Muscle layer of colon (tissue), 2 donors: ENCODE measurements at regions not wholly inside any gene's neighbourhood (a gene's known extent, or its start where the extent isn't known, plus 50 kb on each side); places are given as distances from the start of the nearest gene placed in this dataset.
A peak's percentile ranks its signal among the peaks of the same experiment; 100 is the strongest.

ENCODE experiments used
- H3K27ac ChIP-seq: one replicate; pipeline ENCODE4 v1.7.0; 2013; ENCODE audit warnings: low read depth, mild to moderate bottlenecking, low read length, moderate library complexity
- H3K27me3 ChIP-seq, 2 donors: one replicate each; pipeline ENCODE4 v1.7.0; 2013; ENCODE audit warnings: low read length in 2 of 2, mild to moderate bottlenecking in 2 of 2; ENCODE audit not compliant: insufficient read depth in 2 of 2, control insufficient read depth in 1 of 2
- H3K36me3 ChIP-seq: one replicate; pipeline ENCODE4 v1.7.0; 2013; ENCODE audit warnings: mild to moderate bottlenecking, low read length; ENCODE audit not compliant: insufficient read depth
- H3K4me1 ChIP-seq: one replicate; pipeline ENCODE4 v1.7.0; 2013; ENCODE audit warnings: mild to moderate bottlenecking, low read length; ENCODE audit not compliant: insufficient read depth
- H3K4me3 ChIP-seq, 2 donors: one replicate each; pipeline ENCODE4 v1.7.0; 2013; ENCODE audit warnings: low read length in 2 of 2, low read depth in 1 of 2, mild to moderate bottlenecking in 1 of 2, moderate library complexity in 1 of 2
- H3K9ac ChIP-seq: one replicate; pipeline ENCODE4 v1.7.0; 2013; ENCODE audit warnings: low read length
- H3K9me3 ChIP-seq: one replicate; pipeline ENCODE4 v1.7.0; 2013; ENCODE audit warnings: mild to moderate bottlenecking, low read length
- donor health status: abdominal sarcoma.
- donor health status: Adenocarcinoma of cecum.

- peak overlapping the region in 1 of 2 donors; percentile 44 for H3K4me3 ChIP-seq
Observed at GRCh38 chr16:14002416-14002990, 68.6 kb upstream of the MRTFB start.

GRCh38 chr16:14003074-14003570 lies 68.0 kb upstream of the MRTFB start:
- Histone ChIP-seq H3K4me1 (peaks cover 6% of the 10 kb centered on the region), H3K27me3 (no peaks in the 10 kb centered on the region), H3K4me3 (peak overlapping the region in 1 of 2 donors; percentile 44), H3K9ac (peak overlapping the region; percentile 30), H3K27ac (no peak overlapping the region), H3K9me3 (no peaks in the 10 kb centered on the region), H3K36me3 (no peaks in the 10 kb centered on the region)

More at GRCh38 chr16:14002416-14002990, 68.6 kb upstream of the MRTFB start:
- Histone ChIP-seq H3K27me3 (no peaks in the 10 kb centered on the region), H3K27ac (no peak overlapping the region), H3K36me3 (no peaks in the 10 kb centered on the region), H3K9me3 (no peaks in the 10 kb centered on the region), H3K4me1 (peaks cover 6% of the 10 kb centered on the region), H3K9ac (peak overlapping the region; percentile 30)

- Histone ChIP-seq H3K9me3 (no peaks in the 10 kb centered on the region), H3K9ac (no peak overlapping the region), H3K4me3 (no peak overlapping the region), H3K27ac (no peak overlapping the region), H3K27me3 (no peaks in the 10 kb centered on the region), H3K4me1 (peaks cover 6% of the 10 kb centered on the region), H3K36me3 (no peaks in the 10 kb centered on the region)
Observed at GRCh38 chr16:14004031-14004728, 66.9 kb upstream of the MRTFB start.

GRCh38 chr16:14004729-14005315 lies 66.3 kb upstream of the MRTFB start:
- Histone ChIP-seq H3K27ac (no peak overlapping the region), H3K9me3 (no peaks in the 10 kb centered on the region), H3K27me3 (no peaks in the 10 kb centered on the region), H3K4me3 (no peak overlapping the region), H3K36me3 (no peaks in the 10 kb centered on the region), H3K4me1 (peaks cover 6% of the 10 kb centered on the region), H3K9ac (no peak overlapping the region)

- Histone ChIP-seq H3K27ac (no peak overlapping the region), H3K4me1 (peaks cover 6% of the 10 kb centered on the region), H3K9ac (no peak overlapping the region), H3K4me3 (no peak overlapping the region), H3K36me3 (no peaks in the 10 kb centered on the region), H3K9me3 (no peaks in the 10 kb centered on the region), H3K27me3 (no peaks in the 10 kb centered on the region)
Observed at GRCh38 chr16:14005335-14005734, 65.8 kb upstream of the MRTFB start.

- H3K36me3 ChIP-seq = no peaks in the 10 kb centered on the region
- no peaks in the 10 kb centered on the region for H3K9me3 ChIP-seq
- no peaks in the 10 kb centered on the region for H3K27me3 ChIP-seq
- no peak overlapping the region for H3K4me3 ChIP-seq
- no peak overlapping the region for H3K27ac ChIP-seq
- no peak overlapping the region for H3K9ac ChIP-seq
- H3K4me1 ChIP-seq = peaks cover 5% of the 10 kb centered on the region
Observed at GRCh38 chr16:14007450-14007849, 63.7 kb upstream of the MRTFB start.

- no peak overlapping the region for H3K4me3 ChIP-seq
Observed at GRCh38 chr16:14011001-14011400, 60.1 kb upstream of the MRTFB start.

GRCh38 chr16:14011846-14012245 lies 59.3 kb upstream of the MRTFB start:
- Histone ChIP-seq H3K4me3 (no peak overlapping the region), H3K4me1 (no peaks in the 10 kb centered on the region), H3K9me3 (no peaks in the 10 kb centered on the region), H3K36me3 (no peaks in the 10 kb centered on the region), H3K27me3 (no peaks in the 10 kb centered on the region), H3K9ac (no peak overlapping the region), H3K27ac (no peak overlapping the region)

More at GRCh38 chr16:14011001-14011400, 60.1 kb upstream of the MRTFB start:
- no peaks in the 10 kb centered on the region for H3K4me1 ChIP-seq
- H3K27me3 ChIP-seq = no peaks in the 10 kb centered on the region
- no peaks in the 10 kb centered on the region for H3K9me3 ChIP-seq
- no peak overlapping the region for H3K9ac ChIP-seq
- no peak overlapping the region for H3K27ac ChIP-seq
- no peaks in the 10 kb centered on the region for H3K36me3 ChIP-seq

- Histone ChIP-seq H3K4me3 (no peak overlapping the region), H3K36me3 (no peaks in the 10 kb centered on the region), H3K27me3 (no peaks in the 10 kb centered on the region), H3K9me3 (no peaks in the 10 kb centered on the region), H3K27ac (no peak overlapping the region), H3K4me1 (no peaks in the 10 kb centered on the region), H3K9ac (no peak overlapping the region)
Observed at GRCh38 chr16:14013145-14013570, 58.0 kb upstream of the MRTFB start.

GRCh38 chr16:14013571-14014283 lies 57.4 kb upstream of the MRTFB start:
- Histone ChIP-seq H3K27ac (no peak overlapping the region), H3K4me3 (no peak overlapping the region), H3K27me3 (no peaks in the 10 kb centered on the region), H3K4me1 (no peaks in the 10 kb centered on the region), H3K9ac (no peak overlapping the region), H3K36me3 (no peaks in the 10 kb centered on the region), H3K9me3 (no peaks in the 10 kb centered on the region)

- Histone ChIP-seq H3K36me3 (no peaks in the 10 kb centered on the region), H3K27ac (no peak overlapping the region)
Observed at GRCh38 chr16:14014284-14014625, 56.9 kb upstream of the MRTFB start.

More at GRCh38 chr16:14014284-14014625, 56.9 kb upstream of the MRTFB start:
- Histone ChIP-seq H3K27me3 (no peaks in the 10 kb centered on the region), H3K4me1 (no peaks in the 10 kb centered on the region), H3K9me3 (no peaks in the 10 kb centered on the region), H3K4me3 (no peak overlapping the region), H3K9ac (no peak overlapping the region)
